Tibial artery (tissue), 4 donors: ENCODE measurements at regions not wholly inside any gene's neighbourhood (a gene's known extent, or its start where the extent isn't known, plus 50 kb on each side); places are given as distances from the start of the nearest gene placed in this dataset.
"Not testable (repeated sequence)": the region's sequence is repeated elsewhere in the genome, so short reads cannot be mapped to it uniquely, and the experiment has no call there.

Experiments used
- DNase-seq, 2 donors: peaks; one replicate each; pipeline ENCODE4 v3.0.0-alpha.2; 2019
- H3K27ac ChIP-seq, 2 donors: fragments of 200-600 bp; sonication (generic) in 1 of 2; 1 replicate in 1 of 2; 2 replicates in 1 of 2; pipeline ENCODE4 v1.5.1; 2018 to 2019; ENCODE audit warnings: mild to moderate bottlenecking in 1 of 2
- H3K27me3 ChIP-seq, 2 donors: fragments of 200-600 bp; sonication (generic) in 1 of 2; one replicate each; pipeline versions ENCODE4 v1.5.1 to v1.6.0; 2016 to 2019
- H3K36me3 ChIP-seq, 3 donors: fragments of 200-600 bp; sonication (generic) in 2 of 3; one replicate each; pipeline ENCODE4 v1.5.1; 2016 to 2019; ENCODE audit warnings: mild to moderate bottlenecking in 2 of 3
- H3K4me1 ChIP-seq, 4 donors: fragments of 200-600 bp; sonication (generic) in 2 of 4; 1 replicate in 3 of 4; 2 replicates in 1 of 4; pipeline ENCODE4 v1.5.1; 2016 to 2019
- H3K4me3 ChIP-seq, 2 donors: fragments of 200-600 bp; sonication (generic) in 1 of 2; 1 replicate in 1 of 2; 2 replicates in 1 of 2; pipeline ENCODE4 v1.5.1; 2018 to 2019; ENCODE audit warnings: mild to moderate bottlenecking in 2 of 2
- H3K9me3 ChIP-seq, 3 donors: fragments of 200-600 bp; sonication (generic) in 1 of 3; one replicate each; pipeline ENCODE4 v1.5.1; 2016 to 2019
- intact Hi-C: fragments of 100-400 bp; cut with DNase I; formaldehyde crosslinking; loops from one replicate; pipeline ENCODE4 v1.15.0; 2023; ENCODE audit warnings: low total_unique reads
- TF ChIP-seq, protein P1 (sequence below), 2 experiments: fragments of 200-600 bp in 1 of 2; fragments of 450-650 bp in 1 of 2; IDR thresholded peaks; one replicate each; pipeline ENCODE4 v1.5.1; 2017 to 2019; ENCODE audit warnings: antibody characterized with exemption in 2 of 2, mild to moderate bottlenecking in 1 of 2, moderate library complexity in 1 of 2

- TF ChIP-seq, protein P1, sequence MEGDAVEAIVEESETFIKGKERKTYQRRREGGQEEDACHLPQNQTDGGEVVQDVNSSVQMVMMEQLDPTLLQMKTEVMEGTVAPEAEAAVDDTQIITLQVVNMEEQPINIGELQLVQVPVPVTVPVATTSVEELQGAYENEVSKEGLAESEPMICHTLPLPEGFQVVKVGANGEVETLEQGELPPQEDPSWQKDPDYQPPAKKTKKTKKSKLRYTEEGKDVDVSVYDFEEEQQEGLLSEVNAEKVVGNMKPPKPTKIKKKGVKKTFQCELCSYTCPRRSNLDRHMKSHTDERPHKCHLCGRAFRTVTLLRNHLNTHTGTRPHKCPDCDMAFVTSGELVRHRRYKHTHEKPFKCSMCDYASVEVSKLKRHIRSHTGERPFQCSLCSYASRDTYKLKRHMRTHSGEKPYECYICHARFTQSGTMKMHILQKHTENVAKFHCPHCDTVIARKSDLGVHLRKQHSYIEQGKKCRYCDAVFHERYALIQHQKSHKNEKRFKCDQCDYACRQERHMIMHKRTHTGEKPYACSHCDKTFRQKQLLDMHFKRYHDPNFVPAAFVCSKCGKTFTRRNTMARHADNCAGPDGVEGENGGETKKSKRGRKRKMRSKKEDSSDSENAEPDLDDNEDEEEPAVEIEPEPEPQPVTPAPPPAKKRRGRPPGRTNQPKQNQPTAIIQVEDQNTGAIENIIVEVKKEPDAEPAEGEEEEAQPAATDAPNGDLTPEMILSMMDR (IDR thresholded peaks at IDR 0.05) = no peak
- Histone ChIP-seq H3K9me3 (no peaks in the 10 kb centered on the region), H3K27me3 (no peaks in the 10 kb centered on the region), H3K4me3 (no peak overlapping the region), H3K27ac (no peak overlapping the region), H3K36me3 (no peaks in the 10 kb centered on the region), H3K4me1 (no peaks in the 10 kb centered on the region)
- intact Hi-C loops = no loop called here
- no peak for DNase-seq
These were observed 472.2 kb upstream of the RUNX1 start for GRCh38 chr21:35521293-35521692.

- H3K4me1 ChIP-seq = no peaks in the 10 kb centered on the region
- H3K36me3 ChIP-seq = no peaks in the 10 kb centered on the region
- H3K9me3 ChIP-seq = no peaks in the 10 kb centered on the region
- no peak for DNase-seq
- no peaks in the 10 kb centered on the region for H3K27me3 ChIP-seq
- no peak overlapping the region for H3K27ac ChIP-seq
- intact Hi-C loops = no loop called here
- TF ChIP-seq, protein P1 (IDR thresholded peaks at IDR 0.05) = no peak
- no peak overlapping the region for H3K4me3 ChIP-seq
These were observed 471.8 kb upstream of the RUNX1 start for GRCh38 chr21:35520856-35521255.

DNA sequence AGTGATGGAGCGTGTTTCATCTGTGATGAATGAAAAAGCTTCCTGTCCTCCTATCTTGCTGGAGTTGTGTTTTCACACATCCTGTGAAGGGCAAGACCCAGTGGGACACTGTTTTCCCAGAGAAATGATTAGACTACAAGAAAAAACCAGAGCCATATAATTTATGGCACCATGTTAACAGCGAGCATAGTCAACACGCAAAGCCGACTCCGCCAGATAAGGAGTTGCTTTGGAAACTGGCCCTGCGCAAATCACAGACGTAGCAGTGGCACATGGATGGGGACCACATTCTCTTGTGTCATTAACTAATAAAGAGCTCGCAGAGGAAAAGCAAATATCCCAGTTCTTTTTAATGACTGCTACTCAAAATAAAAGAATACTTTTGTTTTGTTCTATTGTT lies 471.2 kb upstream of the RUNX1 start:
- no peak overlapping the region for H3K4me3 ChIP-seq
- intact Hi-C loops = no loop called here
- DNase-seq = no peak

DNA sequence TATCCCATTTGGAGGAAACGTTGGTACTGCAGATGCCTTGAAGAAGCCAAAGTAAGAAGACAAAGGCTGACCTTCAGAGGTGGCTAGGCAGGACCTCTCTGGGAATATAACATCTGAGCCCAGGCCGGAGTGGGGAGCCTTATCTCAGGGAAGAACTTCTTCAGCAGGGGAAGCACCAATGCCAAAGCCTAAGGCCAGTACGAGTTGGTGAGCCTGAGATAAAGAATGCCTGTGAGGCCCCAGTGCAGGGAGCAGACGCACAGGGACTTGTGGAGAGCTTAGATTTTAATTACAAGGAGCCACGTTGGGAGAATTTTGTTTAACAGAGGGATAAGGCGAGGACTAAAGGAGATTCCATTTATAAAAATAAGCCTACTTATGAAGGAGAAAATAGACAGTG lies 468.8 kb upstream of the RUNX1 start:
- no peaks in the 10 kb centered on the region for H3K4me1 ChIP-seq
- no peak overlapping the region for H3K4me3 ChIP-seq
- H3K9me3 ChIP-seq = no peaks in the 10 kb centered on the region
- no peak for DNase-seq
- no peaks in the 10 kb centered on the region for H3K27me3 ChIP-seq
- H3K36me3 ChIP-seq = no peaks in the 10 kb centered on the region
- TF ChIP-seq, protein P1 (IDR thresholded peaks at IDR 0.05) = no peak
- no peak overlapping the region for H3K27ac ChIP-seq
- intact Hi-C loops = no loop called here

More for the DNA sequence above, 471.2 kb upstream of the RUNX1 start:
- TF ChIP-seq, protein P1 (IDR thresholded peaks at IDR 0.05) = no peak
- H3K27me3 ChIP-seq = no peaks in the 10 kb centered on the region
- H3K9me3 ChIP-seq = no peaks in the 10 kb centered on the region
- H3K36me3 ChIP-seq = no peaks in the 10 kb centered on the region
- H3K4me1 ChIP-seq = no peaks in the 10 kb centered on the region
- H3K27ac ChIP-seq = no peak overlapping the region

DNA sequence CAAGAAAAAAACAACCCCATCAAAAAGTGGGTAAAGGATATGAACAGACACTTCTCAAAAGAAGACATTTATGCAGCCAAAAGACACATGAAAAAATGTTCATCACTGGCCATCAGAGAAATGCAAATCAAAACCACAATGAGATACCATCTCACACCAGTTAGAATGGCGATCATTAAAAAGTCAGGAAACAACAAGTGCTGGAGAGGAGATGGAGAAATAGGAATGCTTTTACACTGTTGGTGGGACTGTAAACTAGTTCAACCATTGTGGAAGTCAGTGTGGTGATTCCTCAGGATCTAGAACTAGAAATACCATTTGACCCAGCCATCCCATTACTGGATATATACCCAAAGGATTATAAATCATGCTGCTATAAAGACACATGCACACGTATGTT lies 467.2 kb upstream of the RUNX1 start:
- H3K9me3 ChIP-seq, intact Hi-C loops, H3K27me3 ChIP-seq, DNase-seq, H3K4me3 ChIP-seq, H3K36me3 ChIP-seq, H3K4me1 ChIP-seq, H3K27ac ChIP-seq: not testable (repeated sequence)

GRCh38 chr21:35512346-35512745 lies 463.2 kb upstream of the RUNX1 start:
- Histone ChIP-seq H3K4me3 (no peak overlapping the region), H3K4me1 (no peaks in the 10 kb centered on the region), H3K27ac (no peak overlapping the region), H3K27me3 (peaks cover 0 to 4% of the 10 kb centered on the region in 2 donors), H3K9me3 (no peaks in the 10 kb centered on the region), H3K36me3 (no peaks in the 10 kb centered on the region)
- no peak for DNase-seq
- TF ChIP-seq, protein P1 (IDR thresholded peaks at IDR 0.05) = no peak
- intact Hi-C loops = no loop called here
